CD4-positive, alpha-beta T cell (primary cell): ENCODE measurements at regions not wholly inside any gene's neighbourhood (a gene's known extent, or its start where the extent isn't known, plus 50 kb on each side); places are given as distances from the start of the nearest gene placed in this dataset.

Experiments
- ATAC-seq: fragments of 200-7000 bp; cut with Tn5 transposase; one replicate; pipeline ENCODE4 v1.10.0; 2022; ENCODE audit warnings: mild to moderate bottlenecking; ENCODE audit not compliant: poor library complexity
- CTCF ChIA-PET: fragments of 350-600 bp; sonication (Branson Sonifier 250); formaldehyde crosslinking; loops from one replicate; lab custom pipeline; 2021; ENCODE audit warnings: antibody characterized with exemption, inconsistent platforms; lab: Charles Lee
- POLR2A ChIA-PET: fragments of 350-600 bp; sonication (Branson Sonifier 250); formaldehyde crosslinking; loops from one replicate; lab custom pipeline; 2021; ENCODE audit warnings: antibody characterized with exemption, inconsistent platforms; lab: Charles Lee
- DNase-seq, 14 experiments: peaks; one replicate each; pipeline ENCODE4 v3.0.0-alpha.2; 2013 to 2020; ENCODE audit warnings: mixed read lengths in 2 of 14
- H3K27ac ChIP-seq, 2 donors: one replicate each; pipeline versions ENCODE4 v1.5.1 to v1.7.0; 2013; ENCODE audit warnings: low read length in 2 of 2, low read depth in 1 of 2, mild to moderate bottlenecking in 1 of 2
- H3K27me3 ChIP-seq, 2 experiments: 1 replicate in 1 of 2; 2 replicates in 1 of 2; pipeline versions ENCODE4 v1.6.1 to v1.7.0; 2013; ENCODE audit warnings: low read length in 2 of 2, control low read depth in 1 of 2, mild to moderate bottlenecking in 1 of 2, moderate library complexity in 1 of 2; ENCODE audit not compliant: insufficient read depth in 2 of 2, control insufficient read depth in 1 of 2
- H3K36me3 ChIP-seq: one replicate; pipeline ENCODE4 v1.6.1; 2013; ENCODE audit warnings: low read length, control low read depth; ENCODE audit not compliant: insufficient read depth
- H3K4me1 ChIP-seq: one replicate; pipeline ENCODE4 v1.6.1; 2013; ENCODE audit warnings: low read length, control low read depth; ENCODE audit not compliant: insufficient read depth
- H3K4me3 ChIP-seq: one replicate; pipeline ENCODE4 v1.5.1; 2013; ENCODE audit warnings: mild to moderate bottlenecking, low read length, moderate library complexity
- H3K9me3 ChIP-seq, 2 experiments: 1 replicate in 1 of 2; 2 replicates in 1 of 2; pipeline versions ENCODE4 v1.6.1 to v1.7.0; 2013; ENCODE audit warnings: low read length in 2 of 2, mild to moderate bottlenecking in 2 of 2, control low read depth in 1 of 2, moderate library complexity in 1 of 2; ENCODE audit not compliant: control insufficient read depth in 1 of 2, insufficient read depth in 1 of 2
- H3K27ac Mint-ChIP-seq: one replicate; pipeline ENCODE4 v1.8.0; 2020; ENCODE audit warnings: mixed read lengths
- H3K27me3 Mint-ChIP-seq: one replicate; pipeline ENCODE4 v1.8.0; 2021; ENCODE audit warnings: mixed read lengths
- H3K36me3 Mint-ChIP-seq: one replicate; pipeline ENCODE4 v1.8.0; 2021; ENCODE audit warnings: low read depth, mixed read lengths
- H3K4me1 Mint-ChIP-seq: one replicate; pipeline ENCODE4 v1.8.0; 2021; ENCODE audit warnings: low read depth, mixed read lengths
- H3K4me3 Mint-ChIP-seq: one replicate; pipeline ENCODE4 v1.8.0; 2020; ENCODE audit warnings: mild to moderate bottlenecking, mixed read lengths
- H3K9me3 Mint-ChIP-seq: one replicate; pipeline ENCODE4 v1.8.0; 2020; ENCODE audit warnings: mixed read lengths
- CTCF ChIP-seq: fragments of 200-600 bp; IDR thresholded peaks from one replicate; pipeline ENCODE4 v1.8.0; 2022; ENCODE audit warnings: antibody characterized with exemption, mild to moderate bottlenecking
- intact Hi-C, 2 experiments: fragments of 100-400 bp; cut with DNase I in 1 of 2; cut with micrococcal nuclease in 1 of 2; formaldehyde crosslinking; loops; one replicate each; pipeline versions ENCODE4 v1.15.1 to v1.9.0; 2023 to 2025; cut with DNase I, micrococcal nuclease

GRCh38 chr4:26009502-26009901 lies 95.5 kb downstream of the SMIM20 start:
- DNase-seq (no peak), ATAC-seq (no peak)
- POLR2A ChIA-PET: no interaction called here
- no peaks in the 10 kb centered on the region for H3K36me3 Mint-ChIP-seq
- Histone ChIP-seq H3K9me3 (peaks cover 0 to 3% of the 10 kb centered on the region in 2 experiments), H3K36me3 (no peaks in the 10 kb centered on the region), H3K27ac (no peak overlapping the region), H3K4me3 (no peak overlapping the region), H3K27me3 (peaks cover 0 to 4% of the 10 kb centered on the region in 2 experiments), H3K4me1 (no peaks in the 10 kb centered on the region)
- H3K4me1 Mint-ChIP-seq: no peaks in the 10 kb centered on the region
- no peak for TF ChIP-seq CTCF
- peaks cover 41% of the 10 kb centered on the region for H3K27me3 Mint-ChIP-seq
- H3K4me3 Mint-ChIP-seq: no peak overlapping the region
- intact Hi-C loops: no loop called here
- H3K9me3 Mint-ChIP-seq: peaks cover 13% of the 10 kb centered on the region
- CTCF ChIA-PET: no interaction called here
- H3K27ac Mint-ChIP-seq: no peak overlapping the region

DNA sequence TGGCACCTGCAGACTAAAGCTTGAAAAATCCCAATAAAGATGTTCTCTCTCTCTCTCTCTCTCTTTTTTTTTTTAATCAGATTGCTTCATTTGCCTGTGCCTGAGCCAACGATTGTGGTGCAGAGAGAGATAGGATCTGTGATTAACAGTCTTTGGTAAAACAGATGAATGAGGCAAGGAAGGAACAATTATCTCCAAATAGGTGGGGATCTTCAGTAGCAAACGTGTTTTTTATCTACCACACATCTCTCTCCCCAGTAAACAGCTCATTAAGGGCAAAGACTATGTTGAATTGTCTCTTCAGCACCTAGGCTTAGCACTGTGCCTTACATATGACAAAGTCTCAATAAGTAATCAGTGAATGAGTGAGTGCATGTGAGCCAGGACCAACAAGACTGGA lies 96.3 kb downstream of the SMIM20 start:
- no peak overlapping the region for H3K27ac Mint-ChIP-seq
- Histone ChIP-seq H3K4me1 (no peaks in the 10 kb centered on the region), H3K27ac (no peak overlapping the region), H3K27me3 (peaks cover 0 to 2% of the 10 kb centered on the region in 2 experiments), H3K4me3 (no peak overlapping the region), H3K36me3 (no peaks in the 10 kb centered on the region), H3K9me3 (peaks cover 0 to 6% of the 10 kb centered on the region in 2 experiments)
- no peaks in the 10 kb centered on the region for H3K4me1 Mint-ChIP-seq
- H3K36me3 Mint-ChIP-seq: no peaks in the 10 kb centered on the region
- ATAC-seq: no peak
- peaks cover 41% of the 10 kb centered on the region for H3K27me3 Mint-ChIP-seq
- ChIA-PET POLR2A (no interaction called here), CTCF (no interaction called here)
- H3K4me3 Mint-ChIP-seq: no peak overlapping the region
- TF ChIP-seq CTCF: no peak
- DNase-seq: no peak
- intact Hi-C loops: no loop called here
- H3K9me3 Mint-ChIP-seq: peaks cover 13% of the 10 kb centered on the region

DNA sequence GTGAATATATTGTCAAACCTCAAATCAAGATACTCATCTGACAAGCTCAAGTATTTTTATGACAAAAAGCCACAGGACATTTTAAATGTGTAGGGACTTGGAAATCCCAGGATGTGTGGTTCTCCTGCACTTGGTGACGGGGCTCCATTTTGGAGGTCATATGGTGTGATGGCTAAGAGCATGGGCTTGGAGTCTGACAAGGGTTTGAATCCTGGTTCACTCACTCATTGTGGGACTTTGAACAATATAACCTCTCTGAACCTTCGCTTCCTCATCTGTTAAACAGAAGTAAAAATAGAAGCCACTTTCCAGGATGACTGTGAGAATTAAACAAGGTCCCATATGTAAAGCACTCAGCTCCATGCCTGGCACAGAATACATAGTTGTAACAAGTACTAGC lies 99.6 kb downstream of the SMIM20 start:
- Histone ChIP-seq H3K27ac (no peak overlapping the region), H3K4me3 (no peak overlapping the region), H3K27me3 (peaks cover 3 to 8% of the 10 kb centered on the region in 2 experiments), H3K4me1 (no peaks in the 10 kb centered on the region), H3K36me3 (no peaks in the 10 kb centered on the region), H3K9me3 (peaks cover 0 to 3% of the 10 kb centered on the region in 2 experiments)
- Mint-ChIP-seq H3K4me1 (no peaks in the 10 kb centered on the region), H3K27me3 (peaks cover 33% of the 10 kb centered on the region), H3K9me3 (peaks cover 10% of the 10 kb centered on the region), H3K4me3 (no peak overlapping the region), H3K36me3 (no peaks in the 10 kb centered on the region), H3K27ac (no peak overlapping the region)
- TF ChIP-seq CTCF: no peak
- POLR2A ChIA-PET: no interaction called here
- intact Hi-C loops: no loop called here
- no peak for DNase-seq
- ATAC-seq: no peak
- CTCF ChIA-PET: no interaction called here
